H1 (cell line): ENCODE measurements at regions not wholly inside any gene's neighbourhood (a gene's known extent, or its start where the extent isn't known, plus 50 kb on each side); places are given as distances from the start of the nearest gene placed in this dataset.

Experiments
- CTCF ChIA-PET: fragments of 300-600 bp; sonication (Branson Sonifier 250); formaldehyde crosslinking; loops from one replicate; lab custom pipeline; 2021; ENCODE audit not compliant: partially characterized antibody; lab: Charles Lee
- POLR2A ChIA-PET: fragments of 300-600 bp; sonication (Branson Sonifier 250); formaldehyde crosslinking; loops from one replicate; lab custom pipeline; 2021; ENCODE audit warnings: inconsistent platforms; ENCODE audit not compliant: partially characterized antibody; lab: Charles Lee
- DNase-seq, 2 experiments: peaks; one replicate each; pipeline versions ENCODE4 v3.0.0 to v3.0.0-alpha.2; 2010 to 2022; ENCODE audit warnings: low spot score in 2 of 2, low read depth in 1 of 2, mixed read lengths in 1 of 2
- FAIRE-seq: peaks from 2 replicates; lab custom pipeline; 2011; peaks lifted over from hg19 to GRCh38; lab: Jason Lieb, UNC
- H2AFZ ChIP-seq: 2 replicates; pipeline ENCODE4 v1.8.1; 2012; ENCODE audit warnings: low read length, inconsistent platforms
- H2AK5ac ChIP-seq: 2 replicates; pipeline ENCODE4 v1.6.1; 2013; ENCODE audit warnings: low read depth, low read length
- H2BK120ac ChIP-seq: replicated peaks from 2 replicates; pipeline ENCODE3; 2013; ENCODE audit warnings: low read depth, low read length, inconsistent platforms
- H2BK12ac ChIP-seq: 2 replicates; pipeline ENCODE4 v1.6.1; 2013; ENCODE audit warnings: low read depth, low read length
- H2BK15ac ChIP-seq: 2 replicates; pipeline ENCODE4 v1.6.1; 2013; ENCODE audit warnings: low read length
- H2BK20ac ChIP-seq: 2 replicates; pipeline ENCODE4 v1.6.1; 2013; ENCODE audit warnings: low read length
- H2BK5ac ChIP-seq: 2 replicates; pipeline ENCODE4 v1.6.1; 2013; ENCODE audit warnings: low read depth, low read length
- H3K14ac ChIP-seq: 2 replicates; pipeline ENCODE4 v1.6.1; 2013; ENCODE audit warnings: inconsistent platforms; ENCODE audit not compliant: insufficient read length
- H3K18ac ChIP-seq: 2 replicates; pipeline ENCODE4 v1.6.1; 2013; ENCODE audit warnings: low read length; ENCODE audit errors: extremely low read depth
- H3K23ac ChIP-seq: 2 replicates; pipeline ENCODE4 v1.6.1; 2013; ENCODE audit warnings: inconsistent platforms; ENCODE audit not compliant: insufficient read length
- H3K23me2 ChIP-seq: 2 replicates; pipeline ENCODE4 v1.6.1; 2013; ENCODE audit warnings: low read depth, low read length
- H3K27ac ChIP-seq: 2 replicates; pipeline ENCODE4 v1.6.1; 2011; ENCODE audit warnings: low read depth, low read length, inconsistent platforms
- H3K27me3 ChIP-seq, 4 experiments: replicated peaks in 1 of 4; 1 replicate in 1 of 4; 2 replicates in 3 of 4; pipeline versions ENCODE4 v1.6.1 to v1.8.1; 2011 to 2013; ENCODE audit warnings: low read length in 3 of 4, mild to moderate bottlenecking in 3 of 4, inconsistent platforms in 2 of 4, mixed read lengths in 2 of 4, moderate library complexity in 1 of 4; ENCODE audit not compliant: control insufficient read depth in 3 of 4, insufficient read depth in 3 of 4; ENCODE audit errors: extremely low read depth in 1 of 4
- H3K36me3 ChIP-seq, 4 experiments: 2 replicates each; pipeline versions ENCODE4 v1.6.1 to v1.8.1; 2011 to 2013; ENCODE audit warnings: mild to moderate bottlenecking in 4 of 4, low read length in 3 of 4, moderate library complexity in 2 of 4, control low read depth in 1 of 4, inconsistent platforms in 1 of 4; ENCODE audit not compliant: insufficient read depth in 4 of 4, control insufficient read depth in 2 of 4
- H3K4ac ChIP-seq: replicated peaks from 2 replicates; pipeline ENCODE3; 2013; ENCODE audit warnings: low read length, low read depth, mixed read lengths, inconsistent platforms; ENCODE audit not compliant: insufficient read length
- H3K4me1 ChIP-seq, 4 experiments: replicated peaks in 1 of 4; 1 replicate in 1 of 4; 2 replicates in 3 of 4; pipeline versions ENCODE4 v1.6.1 to v1.8.1; 2011 to 2013; ENCODE audit warnings: low read length in 3 of 4, inconsistent platforms in 2 of 4, mixed read lengths in 1 of 4; ENCODE audit not compliant: insufficient read depth in 4 of 4, control insufficient read depth in 3 of 4
- H3K4me2 ChIP-seq, 2 experiments: 2 replicates each; pipeline versions ENCODE4 v1.6.1 to v1.8.1; 2011 to 2013; ENCODE audit warnings: low read depth in 2 of 2, low read length in 2 of 2, control low read depth in 1 of 2, inconsistent platforms in 1 of 2, mild to moderate bottlenecking in 1 of 2; ENCODE audit not compliant: insufficient read depth in 1 of 2
- H3K4me3 ChIP-seq, 4 experiments: fragments of 200-600, 300-600 bp in 1 of 4; sonication (generic), shearing (Covaris generic), sonication (Bioruptor Twin) in 1 of 4; 2 replicates each; pipeline versions ENCODE4 v1.5.1 to v1.8.1; 2011 to 2016; ENCODE audit warnings: low read length in 4 of 4, low read depth in 3 of 4, control low read depth in 2 of 4, inconsistent platforms in 2 of 4, mild to moderate bottlenecking in 2 of 4, mixed read lengths in 1 of 4, moderate library complexity in 1 of 4; ENCODE audit not compliant: insufficient read depth in 2 of 4; ENCODE audit errors: extremely low read depth in 1 of 4
- H3K56ac ChIP-seq: replicated peaks from 2 replicates; pipeline ENCODE3; 2013; ENCODE audit warnings: low read depth, mild to moderate bottlenecking, mixed read lengths, low read length, inconsistent platforms; ENCODE audit not compliant: insufficient read length
- H3K79me1 ChIP-seq: 2 replicates; pipeline ENCODE4 v1.6.1; 2013; ENCODE audit warnings: low read depth, low read length, control low read depth
- H3K79me2 ChIP-seq, 2 experiments: 2 replicates each; pipeline versions ENCODE4 v1.6.1 to v1.8.1; 2012 to 2013; ENCODE audit warnings: low read length in 2 of 2, mild to moderate bottlenecking in 2 of 2, inconsistent platforms in 1 of 2; ENCODE audit not compliant: insufficient read depth in 2 of 2, control insufficient read depth in 1 of 2
- H3K9ac ChIP-seq, 4 experiments: replicated peaks in 1 of 4; 1 replicate in 1 of 4; 2 replicates in 3 of 4; pipeline versions ENCODE4 v1.6.1 to v1.8.1; 2011 to 2013; ENCODE audit warnings: low read depth in 3 of 4, low read length in 3 of 4, control low read depth in 2 of 4, mild to moderate bottlenecking in 2 of 4, moderate library complexity in 2 of 4, inconsistent platforms in 1 of 4; ENCODE audit errors: extremely low read depth in 1 of 4
- H3K9me3 ChIP-seq, 2 experiments: 2 replicates each; pipeline versions ENCODE4 v1.6.1 to v1.8.1; 2012 to 2013; ENCODE audit warnings: mild to moderate bottlenecking in 2 of 2, moderate library complexity in 2 of 2, control low read depth in 1 of 2, inconsistent platforms in 1 of 2, low read depth in 1 of 2, low read length in 1 of 2, mixed read lengths in 1 of 2; ENCODE audit not compliant: insufficient read depth in 2 of 2
- H4K20me1 ChIP-seq, 2 experiments: replicated peaks in 1 of 2; 2 replicates each; pipeline versions ENCODE3 to v1.8.1; 2011 to 2013; ENCODE audit warnings: inconsistent platforms in 2 of 2, low read length in 2 of 2, mild to moderate bottlenecking in 1 of 2; ENCODE audit not compliant: insufficient read depth in 2 of 2, control insufficient read depth in 1 of 2
- H4K5ac ChIP-seq: 2 replicates; pipeline ENCODE4 v1.6.1; 2013; ENCODE audit warnings: low read length, low read depth, mixed read lengths, inconsistent platforms; ENCODE audit not compliant: insufficient read length
- H4K8ac ChIP-seq: 2 replicates; pipeline ENCODE4 v1.8.0; 2013; ENCODE audit warnings: mild to moderate bottlenecking, moderate library complexity, low read length, inconsistent platforms; ENCODE audit not compliant: insufficient read depth; ENCODE audit errors: extremely low read depth
- H4K91ac ChIP-seq: replicated peaks from 2 replicates; pipeline ENCODE3; 2013; ENCODE audit warnings: low read length, mixed read lengths, inconsistent platforms; ENCODE audit not compliant: insufficient read length
- SAP30 ChIP-seq: fragments of 300-600 bp; sonication (generic); IDR thresholded peaks from 2 replicates; pipeline ENCODE4 v1.7.1; 2012; ENCODE audit warnings: low read length, moderate library complexity, mild to moderate bottlenecking, inconsistent platforms; ENCODE audit not compliant: insufficient read depth, insufficient replicate concordance
- SP4 ChIP-seq: IDR thresholded peaks from 2 replicates; pipeline ENCODE4 v1.6.1; 2012; ENCODE audit warnings: low read length, inconsistent platforms
- TAF7 ChIP-seq: optimal IDR thresholded peaks from 2 replicates; pipeline ENCODE3; 2011; ENCODE audit warnings: low read depth, mild to moderate bottlenecking, inconsistent platforms, low read length, moderate library complexity, borderline replicate concordance
- ZNF274 ChIP-seq: IDR thresholded peaks from 2 replicates; pipeline ENCODE4 v1.7.0; 2012; ENCODE audit warnings: low read length, borderline replicate concordance; ENCODE audit errors: extremely low read depth
- WGBS, 2 experiments: shearing (Covaris generic) in 1 of 2; methylation state at CpG; one replicate each; pipeline versions ENCODE4 v1.1.6 to v1.1.7; 2013 to 2015; ENCODE audit warnings: low lambda C conversion rate in 2 of 2, mixed read lengths in 2 of 2, inconsistent platforms in 1 of 2, low coverage in 1 of 2, missing lambda C conversion rate in 1 of 2; ENCODE audit not compliant: insufficient replicate concordance in 2 of 2, insufficient coverage in 1 of 2, insufficient read length in 1 of 2; ENCODE audit errors: extremely low coverage in 1 of 2, missing lambda C conversion rate in 1 of 2; 5-methylcytosine and 5-hydroxymethylcytosine counted together
- TF ChIP-seq, protein P1 (sequence below): IDR thresholded peaks from 2 replicates; pipeline ENCODE4 v1.6.1; 2012; ENCODE audit warnings: low read length, inconsistent platforms
- TF ChIP-seq, protein P2 (sequence below): IDR thresholded peaks from 2 replicates; pipeline ENCODE4 v1.6.1; 2011; ENCODE audit warnings: low read depth, mild to moderate bottlenecking, low read length; ENCODE audit not compliant: insufficient read depth

DNA sequence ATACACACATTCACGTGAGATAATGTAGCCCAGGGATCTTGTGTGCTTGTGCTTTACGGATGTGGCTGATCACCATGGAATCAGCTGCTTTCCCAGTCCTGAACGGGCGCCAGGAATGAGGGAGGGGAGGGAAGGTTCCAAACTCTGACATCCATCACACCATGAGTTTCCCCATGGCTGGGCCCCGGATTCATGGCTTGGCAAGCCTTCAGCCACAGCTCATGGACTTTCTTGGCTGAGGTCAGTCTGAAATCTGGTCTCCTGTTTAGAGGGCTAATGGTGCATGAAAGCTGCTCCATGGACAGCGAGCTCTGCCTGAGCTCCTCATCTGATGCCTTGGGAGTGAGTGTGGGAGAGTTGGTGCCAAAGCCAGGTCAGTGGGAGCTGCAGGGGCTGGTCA lies 767.6 kb upstream of the EEF2KMT start:
- Histone ChIP-seq H3K27ac (no peak overlapping the region), H3K14ac (no peak overlapping the region), H3K56ac (no peak overlapping the region), H2AK5ac (no peak overlapping the region), H2AFZ (no peak overlapping the region), H3K4me1 (peaks cover 0 to 9% (median 6%) of the 10 kb centered on the region in 4 experiments; a peak in 3 of 7 replicates), H3K36me3 (no peaks in the 10 kb centered on the region), H3K79me1 (no peaks in the 10 kb centered on the region), H2BK20ac (no peak overlapping the region), H3K79me2 (no peaks in the 10 kb centered on the region), H2BK12ac (no peak overlapping the region), H3K4me2 (no peak overlapping the region), H2BK15ac (0 out of 2 replicates have a peak overlapping the region, but pooled peaks have one; percentile 8), H2BK120ac (no peak overlapping the region), H3K4me3 (no peak overlapping the region), H4K91ac (no peak overlapping the region), H3K4ac (no peak overlapping the region), H3K23ac (no peak overlapping the region), H3K18ac (no peak overlapping the region), H4K8ac (no peak overlapping the region), H3K27me3 (no peaks in the 10 kb centered on the region; a peak in 1 of 7 replicates), H3K23me2 (no peaks in the 10 kb centered on the region), H3K9ac (no peak overlapping the region), H4K20me1 (no peaks in the 10 kb centered on the region), H4K5ac (no peak overlapping the region), H3K9me3 (no peaks in the 10 kb centered on the region), H2BK5ac (no peak overlapping the region)
- 93% methylated on average over 6 of the region's 6 CpGs; no CpG with 5 or more reads in 1 of the 2 experiments for WGBS, 2 experiments
- POLR2A ChIA-PET = no interaction called here
- no peak for FAIRE-seq
- TF ChIP-seq, protein P1, sequence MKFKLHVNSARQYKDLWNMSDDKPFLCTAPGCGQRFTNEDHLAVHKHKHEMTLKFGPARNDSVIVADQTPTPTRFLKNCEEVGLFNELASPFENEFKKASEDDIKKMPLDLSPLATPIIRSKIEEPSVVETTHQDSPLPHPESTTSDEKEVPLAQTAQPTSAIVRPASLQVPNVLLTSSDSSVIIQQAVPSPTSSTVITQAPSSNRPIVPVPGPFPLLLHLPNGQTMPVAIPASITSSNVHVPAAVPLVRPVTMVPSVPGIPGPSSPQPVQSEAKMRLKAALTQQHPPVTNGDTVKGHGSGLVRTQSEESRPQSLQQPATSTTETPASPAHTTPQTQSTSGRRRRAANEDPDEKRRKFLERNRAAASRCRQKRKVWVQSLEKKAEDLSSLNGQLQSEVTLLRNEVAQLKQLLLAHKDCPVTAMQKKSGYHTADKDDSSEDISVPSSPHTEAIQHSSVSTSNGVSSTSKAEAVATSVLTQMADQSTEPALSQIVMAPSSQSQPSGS = no peak
- TF ChIP-seq TAF7 (no peak), SP4 (no peak), ZNF274 (no peak), SAP30 (no peak)
- TF ChIP-seq, protein P2, sequence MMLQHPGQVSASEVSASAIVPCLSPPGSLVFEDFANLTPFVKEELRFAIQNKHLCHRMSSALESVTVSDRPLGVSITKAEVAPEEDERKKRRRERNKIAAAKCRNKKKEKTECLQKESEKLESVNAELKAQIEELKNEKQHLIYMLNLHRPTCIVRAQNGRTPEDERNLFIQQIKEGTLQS = no peak
- no peak for DNase-seq
- CTCF ChIA-PET = interaction anchor here (0.6 to 2.2 kb wide), 3 partner anchors 10 to 553 kb away, joined by 3 to 7 read pairs (median 3); no protein-coding TSS in a partner anchor
